ENCODE measurements at regions not wholly inside any gene's neighbourhood (a gene's known extent, or its start where the extent isn't known, plus 50 kb on each side); places are given as distances from the start of the nearest gene placed in this dataset.

DNA sequence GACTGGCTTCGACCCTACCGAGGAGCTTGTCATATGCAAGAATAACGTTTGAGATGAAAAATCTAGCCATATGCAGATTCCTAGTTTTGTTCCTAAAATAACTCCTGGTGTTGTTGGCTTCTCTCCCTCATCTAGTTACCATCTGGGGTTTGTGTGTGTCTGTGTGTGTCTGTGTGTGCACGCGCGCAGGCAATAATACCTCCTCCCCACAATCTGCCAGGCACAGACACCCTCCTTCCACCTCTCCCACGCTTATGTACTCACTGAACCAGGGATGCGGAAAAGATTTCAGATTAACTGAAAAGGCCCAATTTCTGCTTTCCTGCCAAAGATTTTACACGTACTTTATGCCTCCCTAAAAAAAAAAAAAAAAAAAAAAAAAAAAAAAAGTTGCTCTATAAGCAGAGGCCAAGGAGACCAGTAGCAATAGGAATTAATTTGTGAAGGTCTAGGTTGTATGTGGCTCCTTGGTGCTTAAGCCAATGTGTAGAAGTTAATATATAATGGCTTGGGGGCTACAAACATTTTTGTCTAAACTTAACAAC, 452.7 kb downstream of the NUF2 start:
- Mint-ChIP-seq H3K4me3 (no peak overlapping the region), H3K4me1 (ENCODE audit: low read depth) (no peaks in the 10 kb centered on the region), H3K27ac (no peak overlapping the region), H3K27me3 (ENCODE audit: low read depth) (no peaks in the 10 kb centered on the region), H3K36me3 (ENCODE audit: low read depth) (no peaks in the 10 kb centered on the region), H3K9me3 (peaks cover 27% of the 10 kb centered on the region)
- no peak for DNase-seq (ENCODE audit: low spot score)

DNA sequence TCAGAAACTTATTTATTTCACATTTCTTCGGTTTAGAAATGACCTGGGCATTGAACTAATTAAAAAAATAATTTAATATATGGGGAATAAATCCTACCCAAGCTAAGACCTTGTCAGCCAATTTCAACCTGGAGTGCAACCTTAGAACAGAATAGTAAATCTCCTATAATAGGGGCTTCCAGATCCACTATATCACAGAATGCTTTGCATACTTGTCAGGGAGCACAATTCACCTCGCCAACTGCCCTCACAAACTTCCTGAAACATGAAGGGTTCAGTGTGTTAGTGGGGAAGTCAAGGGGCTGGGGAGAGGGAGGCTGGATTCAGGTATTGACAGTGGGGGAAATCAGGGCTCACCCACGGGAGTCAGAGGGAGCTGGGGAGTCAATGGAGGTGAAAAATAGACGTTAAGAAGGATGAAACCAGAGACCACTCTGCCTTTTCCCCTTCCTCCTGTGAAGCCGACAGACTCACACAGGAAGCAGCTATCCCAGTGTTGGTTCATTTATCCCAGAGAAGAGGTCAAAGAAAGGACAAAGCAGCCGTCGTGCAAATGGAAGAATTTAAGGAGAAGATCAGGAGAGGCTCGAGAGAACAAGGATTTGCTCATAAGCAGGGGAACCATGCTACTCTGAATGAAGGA, 453.3 kb downstream of the NUF2 start:
- no peaks in the 10 kb centered on the region for H3K4me1 Mint-ChIP-seq (ENCODE audit: low read depth)
- no peak overlapping the region for H3K27ac Mint-ChIP-seq
- no peaks in the 10 kb centered on the region for H3K27me3 Mint-ChIP-seq (ENCODE audit: low read depth)
- no peak for DNase-seq (ENCODE audit: low spot score)
- H3K4me3 Mint-ChIP-seq = no peak overlapping the region
- no peaks in the 10 kb centered on the region for H3K36me3 Mint-ChIP-seq (ENCODE audit: low read depth)
- peaks cover 24% of the 10 kb centered on the region for H3K9me3 Mint-ChIP-seq

DNA sequence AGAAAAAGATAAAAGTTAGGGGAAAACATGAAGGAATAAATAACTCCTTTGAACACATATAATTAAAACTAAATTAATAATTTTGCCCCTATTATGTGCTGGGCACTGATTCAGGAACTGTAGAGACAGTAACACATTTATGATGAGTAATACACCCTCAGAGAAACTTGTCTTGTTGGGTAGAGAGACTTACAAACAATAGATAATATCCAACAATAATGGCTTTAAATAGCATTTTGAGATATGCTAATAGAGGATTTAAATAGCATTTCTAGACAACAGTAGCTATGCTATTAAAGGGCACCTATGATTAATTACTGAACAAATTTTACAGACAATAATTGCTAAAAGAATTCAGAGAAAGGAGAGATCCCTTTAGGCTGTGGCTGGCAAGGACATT, 455.5 kb downstream of the NUF2 start:
- H3K36me3 Mint-ChIP-seq (ENCODE audit: low read depth) = no peaks in the 10 kb centered on the region
- H3K27ac Mint-ChIP-seq = no peak overlapping the region
- no peaks in the 10 kb centered on the region for H3K4me1 Mint-ChIP-seq (ENCODE audit: low read depth)
- H3K27me3 Mint-ChIP-seq (ENCODE audit: low read depth) = no peaks in the 10 kb centered on the region
- no peak for DNase-seq (ENCODE audit: low spot score)
- no peak overlapping the region for H3K4me3 Mint-ChIP-seq
- H3K9me3 Mint-ChIP-seq = peaks cover 19% of the 10 kb centered on the region

DNA sequence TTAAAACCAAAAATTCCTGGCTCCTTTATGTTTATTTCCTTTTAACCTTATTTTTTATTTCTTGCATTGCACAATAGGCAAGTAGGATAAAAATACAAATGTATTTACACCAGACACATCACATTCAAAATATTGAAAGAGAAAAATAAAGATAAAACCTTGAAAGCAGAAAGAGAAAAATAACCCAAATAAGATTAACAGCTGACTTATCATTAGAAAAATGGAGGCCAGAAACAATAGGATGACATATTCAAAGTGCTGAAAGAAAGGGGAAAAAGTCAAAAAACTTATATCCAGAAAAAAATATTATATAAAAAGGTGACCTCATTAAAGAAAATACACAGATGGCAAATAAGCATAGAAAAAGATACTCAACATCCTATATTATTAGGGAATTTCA, 459.4 kb downstream of the NUF2 start:
- no peak overlapping the region for H3K27ac Mint-ChIP-seq
- H3K27me3 Mint-ChIP-seq (ENCODE audit: low read depth) = no peaks in the 10 kb centered on the region
- no peaks in the 10 kb centered on the region for H3K36me3 Mint-ChIP-seq (ENCODE audit: low read depth)
- peaks cover 11% of the 10 kb centered on the region for H3K9me3 Mint-ChIP-seq
- H3K4me1 Mint-ChIP-seq (ENCODE audit: low read depth) = no peaks in the 10 kb centered on the region
- DNase-seq (ENCODE audit: low spot score) = no peak
- H3K4me3 Mint-ChIP-seq = no peak overlapping the region

DNA sequence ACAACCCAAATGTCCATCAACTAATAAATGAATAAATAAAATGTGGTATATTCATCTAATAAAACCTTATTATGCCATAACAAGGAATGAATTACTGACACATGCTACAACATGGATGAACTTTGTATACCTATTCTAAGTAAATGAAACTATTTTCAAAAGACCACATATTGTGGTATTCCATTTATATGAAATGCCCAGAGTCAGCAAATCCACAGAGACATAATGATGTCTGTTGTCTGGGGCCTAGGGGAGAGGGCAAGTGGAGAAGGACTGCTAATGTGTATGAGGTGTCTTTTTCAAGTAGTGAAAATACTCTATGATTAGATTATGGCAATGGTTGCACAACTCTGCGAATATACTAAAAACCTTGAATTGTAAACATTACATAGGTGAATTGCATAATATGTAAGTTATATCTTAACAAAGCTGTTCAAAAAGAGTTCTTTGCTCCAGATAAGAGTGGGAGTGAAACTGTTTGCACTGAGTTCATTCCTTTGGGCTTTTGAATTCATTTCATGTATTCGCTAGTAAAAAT, 464.2 kb downstream of the NUF2 start:
- no peaks in the 10 kb centered on the region for H3K4me1 Mint-ChIP-seq (ENCODE audit: low read depth)
- no peaks in the 10 kb centered on the region for H3K36me3 Mint-ChIP-seq (ENCODE audit: low read depth)
- H3K27ac Mint-ChIP-seq = no peak overlapping the region
- no peak overlapping the region for H3K4me3 Mint-ChIP-seq
- H3K27me3 Mint-ChIP-seq (ENCODE audit: low read depth) = no peaks in the 10 kb centered on the region
- no peak for DNase-seq (ENCODE audit: low spot score)
- H3K9me3 Mint-ChIP-seq = peaks cover 5% of the 10 kb centered on the region

DNA sequence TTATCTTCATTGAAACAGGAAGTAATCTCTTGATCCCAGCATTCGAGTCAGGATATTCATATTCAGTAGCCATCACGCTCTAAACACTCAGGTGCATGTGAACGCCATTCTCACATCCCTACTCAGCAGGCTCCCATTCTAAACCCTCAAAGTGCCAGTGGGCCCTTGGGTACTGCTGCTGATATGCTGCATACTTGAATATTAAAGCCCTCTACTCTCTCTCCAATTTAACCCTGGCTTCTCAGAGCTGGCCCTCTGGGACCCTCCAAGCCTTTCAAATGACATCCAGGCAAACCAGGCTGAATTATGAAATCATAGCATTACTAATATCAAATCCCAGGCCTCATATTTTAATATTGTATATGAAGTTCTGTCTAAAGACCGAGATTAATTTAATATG, 468.2 kb downstream of the NUF2 start:
- Mint-ChIP-seq H3K4me1 (ENCODE audit: low read depth) (no peaks in the 10 kb centered on the region), H3K27ac (no peak overlapping the region), H3K4me3 (no peak overlapping the region), H3K9me3 (peaks cover 13% of the 10 kb centered on the region), H3K27me3 (ENCODE audit: low read depth) (no peaks in the 10 kb centered on the region), H3K36me3 (ENCODE audit: low read depth) (no peaks in the 10 kb centered on the region)
- DNase-seq (ENCODE audit: low spot score) = no peak

DNA sequence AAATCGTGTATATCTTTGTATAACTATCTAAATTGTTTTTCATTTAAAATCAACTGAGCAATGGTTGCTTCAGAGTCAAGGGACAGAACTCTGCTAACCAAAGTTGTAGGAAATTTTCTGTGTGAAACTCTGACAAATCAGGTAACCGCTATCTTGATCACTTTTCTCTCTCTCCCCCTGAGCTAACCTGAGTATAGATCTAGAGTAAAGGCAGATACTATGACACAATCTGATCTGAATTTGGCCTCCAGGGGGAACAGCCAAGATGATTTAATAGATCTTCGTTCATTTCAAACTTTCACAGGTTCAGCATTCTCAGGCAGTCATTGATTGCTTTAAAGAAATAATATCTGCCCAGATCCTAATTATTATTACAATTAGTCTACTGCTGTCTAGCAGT, 472.8 kb downstream of the NUF2 start:
- no peak overlapping the region for H3K27ac Mint-ChIP-seq
- no peaks in the 10 kb centered on the region for H3K36me3 Mint-ChIP-seq (ENCODE audit: low read depth)
- DNase-seq (ENCODE audit: low spot score) = no peak
- no peaks in the 10 kb centered on the region for H3K27me3 Mint-ChIP-seq (ENCODE audit: low read depth)
- no peaks in the 10 kb centered on the region for H3K4me1 Mint-ChIP-seq (ENCODE audit: low read depth)
- H3K4me3 Mint-ChIP-seq = no peak overlapping the region
- H3K9me3 Mint-ChIP-seq = peaks cover 14% of the 10 kb centered on the region

DNA sequence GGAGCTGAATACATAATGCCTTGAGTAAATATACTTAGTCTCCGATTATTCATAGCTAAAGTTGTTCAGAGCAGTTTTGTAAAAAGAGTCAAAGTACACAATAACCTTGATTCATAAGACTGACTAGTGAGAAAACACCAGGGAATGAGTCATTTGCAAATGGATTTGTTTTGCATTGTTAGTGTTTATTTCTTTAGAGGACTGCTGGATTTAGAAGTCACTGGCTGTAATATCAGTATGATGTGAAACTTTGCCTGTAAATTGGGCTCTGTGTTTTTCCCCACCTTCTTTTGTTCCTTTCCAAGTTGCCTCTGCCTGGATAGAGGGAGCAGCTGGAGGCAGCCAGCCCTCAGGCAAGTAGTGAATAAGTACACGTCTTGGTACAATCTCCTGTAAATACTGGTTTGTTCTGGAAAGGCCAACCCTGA, 474.7 kb downstream of the NUF2 start:
- Mint-ChIP-seq H3K36me3 (ENCODE audit: low read depth) (no peaks in the 10 kb centered on the region), H3K4me1 (ENCODE audit: low read depth) (no peaks in the 10 kb centered on the region), H3K4me3 (no peak overlapping the region), H3K9me3 (peaks cover 14% of the 10 kb centered on the region), H3K27me3 (ENCODE audit: low read depth) (no peaks in the 10 kb centered on the region), H3K27ac (no peak overlapping the region)
- no peak for DNase-seq (ENCODE audit: low spot score)

DNA sequence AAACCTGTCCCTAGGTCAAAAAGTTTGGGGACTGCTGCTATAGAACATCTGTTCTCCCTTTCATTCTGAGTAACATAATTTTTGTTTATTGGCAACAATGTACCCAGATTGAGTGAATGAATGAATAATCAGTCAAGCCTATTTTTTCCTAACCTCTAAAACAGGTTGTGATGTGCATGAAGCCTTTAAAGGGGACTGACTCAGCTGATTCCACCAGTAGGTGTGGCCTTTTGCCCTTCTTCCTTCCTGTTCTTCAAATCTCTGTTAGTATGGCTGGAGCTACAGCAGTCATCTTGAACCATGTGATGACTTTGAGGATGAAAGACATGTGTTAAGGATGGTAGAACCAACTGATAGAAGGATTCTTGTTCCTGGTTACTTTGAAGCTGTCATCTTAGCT, 476.1 kb downstream of the NUF2 start:
- H3K36me3 Mint-ChIP-seq (ENCODE audit: low read depth) = no peaks in the 10 kb centered on the region
- DNase-seq (ENCODE audit: low spot score) = no peak
- no peaks in the 10 kb centered on the region for H3K27me3 Mint-ChIP-seq (ENCODE audit: low read depth)
- H3K9me3 Mint-ChIP-seq = peaks cover 14% of the 10 kb centered on the region
- no peak overlapping the region for H3K4me3 Mint-ChIP-seq
- no peaks in the 10 kb centered on the region for H3K4me1 Mint-ChIP-seq (ENCODE audit: low read depth)
- no peak overlapping the region for H3K27ac Mint-ChIP-seq

DNA sequence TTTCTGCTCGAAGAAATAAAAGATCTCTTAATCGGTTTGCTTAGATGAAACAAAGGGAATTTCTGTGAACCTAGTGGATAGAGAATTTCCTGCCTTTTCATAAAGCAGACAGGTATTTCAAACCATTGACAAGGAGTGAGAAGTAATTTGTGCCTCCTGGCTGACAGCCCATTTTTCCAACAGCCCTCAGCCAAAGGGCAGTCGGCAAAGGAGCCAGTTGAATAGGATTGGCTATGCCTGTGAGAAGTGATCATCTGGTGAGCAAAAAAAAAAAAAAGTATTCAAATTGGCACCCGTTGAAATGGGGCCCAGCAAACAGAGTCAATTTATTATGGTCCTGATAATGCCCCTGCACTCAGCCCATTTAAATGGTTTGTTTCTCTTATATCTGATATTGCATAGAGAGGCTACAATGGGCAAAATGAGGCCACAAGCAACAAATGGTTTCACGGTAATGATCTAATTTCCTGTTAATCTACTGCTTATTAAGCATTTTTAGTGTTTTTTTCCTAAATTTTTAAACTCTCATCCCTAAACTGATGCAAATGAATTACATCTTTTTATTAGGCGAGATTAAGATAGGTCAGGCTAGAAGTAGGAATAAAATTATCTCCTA, 477.5 kb downstream of the NUF2 start:
- Mint-ChIP-seq H3K9me3 (peaks cover 12% of the 10 kb centered on the region), H3K27ac (no peak overlapping the region), H3K4me1 (ENCODE audit: low read depth) (no peaks in the 10 kb centered on the region), H3K36me3 (ENCODE audit: low read depth) (no peaks in the 10 kb centered on the region), H3K27me3 (ENCODE audit: low read depth) (no peaks in the 10 kb centered on the region), H3K4me3 (no peak overlapping the region)
- DNase-seq (ENCODE audit: low spot score) = no peak

DNA sequence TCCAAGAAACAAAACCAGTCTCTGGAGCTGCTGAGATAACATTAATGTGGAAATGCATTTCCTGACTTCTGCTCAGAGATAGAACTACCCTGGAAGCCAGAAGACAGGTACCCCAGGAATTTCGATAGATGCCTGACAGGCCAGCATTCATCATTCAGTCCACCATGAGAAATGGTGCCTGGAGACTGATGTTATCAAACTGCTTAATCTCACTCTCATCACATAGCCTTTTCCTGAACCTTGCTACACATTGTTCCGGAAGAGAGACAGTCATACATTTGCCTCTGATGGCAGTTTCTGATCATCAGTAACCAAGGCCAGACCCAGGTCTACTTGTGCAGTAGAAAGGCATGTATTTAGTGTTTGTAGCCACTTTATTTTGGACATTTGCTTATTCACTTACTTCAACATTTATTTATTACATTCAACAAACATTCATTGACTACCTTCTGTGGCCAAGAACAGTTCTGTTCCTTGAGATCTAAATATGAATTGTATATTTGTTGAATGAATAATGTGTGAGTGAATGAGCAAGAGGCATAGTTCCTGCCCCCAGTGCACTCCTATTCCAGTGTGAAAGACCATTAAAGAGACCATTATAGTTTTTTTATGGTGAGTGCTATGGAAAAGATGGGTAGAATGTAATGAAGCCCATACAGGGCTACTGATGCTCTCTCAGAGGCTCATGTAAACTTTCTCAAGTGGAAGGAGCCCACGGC, 485.7 kb downstream of the NUF2 start:
- H3K27ac Mint-ChIP-seq = no peak overlapping the region
- DNase-seq (ENCODE audit: low spot score) = no peak
- H3K27me3 Mint-ChIP-seq (ENCODE audit: low read depth) = no peaks in the 10 kb centered on the region

DNA sequence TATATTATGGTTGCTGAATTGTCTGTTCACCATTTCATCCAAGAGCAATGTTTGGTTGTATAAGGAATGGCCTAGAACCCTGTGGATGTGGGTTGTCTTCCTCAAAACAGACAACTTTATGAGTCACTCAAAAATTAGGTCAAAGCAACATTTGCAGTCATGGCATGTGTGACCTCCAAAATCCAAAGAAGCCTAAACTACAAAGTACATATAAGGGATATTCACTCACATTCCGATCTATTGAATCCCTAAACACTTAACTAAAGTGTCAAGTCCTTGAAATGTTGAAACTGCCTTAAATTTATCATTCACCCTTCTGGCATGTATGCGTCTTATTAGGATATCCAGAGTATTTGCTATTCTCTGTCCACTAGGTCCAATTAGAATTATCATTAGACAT, 491.5 kb downstream of the NUF2 start:
- no peak for DNase-seq (ENCODE audit: low spot score)
- Mint-ChIP-seq H3K27me3 (ENCODE audit: low read depth) (no peaks in the 10 kb centered on the region), H3K4me3 (no peak overlapping the region), H3K27ac (no peak overlapping the region), H3K9me3 (peaks cover 29% of the 10 kb centered on the region), H3K36me3 (ENCODE audit: low read depth) (no peaks in the 10 kb centered on the region), H3K4me1 (ENCODE audit: low read depth) (no peaks in the 10 kb centered on the region)

More for the DNA sequence above, 485.7 kb downstream of the NUF2 start:
- Mint-ChIP-seq H3K9me3 (peaks cover 12% of the 10 kb centered on the region), H3K36me3 (ENCODE audit: low read depth) (no peaks in the 10 kb centered on the region), H3K4me1 (ENCODE audit: low read depth) (no peaks in the 10 kb centered on the region), H3K4me3 (no peak overlapping the region)

DNA sequence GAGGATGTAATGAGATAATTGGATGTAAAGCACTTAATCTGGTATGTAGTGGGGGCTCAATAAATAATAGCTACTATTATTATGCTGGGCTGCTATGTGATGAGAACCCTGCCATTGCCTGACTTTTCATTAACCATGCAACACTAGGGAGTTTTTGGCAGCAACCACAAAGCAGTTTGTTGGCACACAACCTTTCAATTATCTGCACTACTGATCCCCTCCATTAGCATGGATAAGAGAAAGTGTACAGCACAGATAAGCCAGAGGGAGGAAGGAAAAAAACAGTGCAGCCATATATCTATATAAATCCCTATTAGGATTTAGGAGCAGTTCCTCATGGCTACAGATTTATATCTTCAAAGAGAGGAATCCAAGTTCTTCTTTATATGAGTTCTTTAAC, 498.5 kb downstream of the NUF2 start:
- H3K4me3 Mint-ChIP-seq = no peak overlapping the region

DNA sequence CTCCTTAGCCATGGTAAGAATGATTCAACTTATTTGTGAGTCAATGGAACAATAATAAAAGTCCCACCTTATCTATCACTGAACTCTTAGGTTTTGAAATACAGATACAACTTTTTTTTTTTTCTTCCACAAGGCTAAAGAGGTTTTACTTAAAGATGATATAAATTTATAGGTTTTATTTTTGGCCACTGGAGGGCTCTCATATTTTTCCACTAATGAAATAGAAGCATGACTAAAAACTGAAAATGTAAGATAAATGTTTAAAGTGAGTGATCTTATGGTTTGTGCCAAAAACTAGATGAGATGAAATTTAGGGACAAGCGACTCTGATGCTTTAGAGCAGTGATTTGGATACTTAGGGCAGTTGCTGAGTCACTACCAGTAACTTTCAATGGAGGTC, 499.0 kb downstream of the NUF2 start:
- no peak overlapping the region for H3K27ac Mint-ChIP-seq
- H3K4me3 Mint-ChIP-seq = no peak overlapping the region
- no peaks in the 10 kb centered on the region for H3K27me3 Mint-ChIP-seq (ENCODE audit: low read depth)
- H3K36me3 Mint-ChIP-seq (ENCODE audit: low read depth) = no peaks in the 10 kb centered on the region
- no peaks in the 10 kb centered on the region for H3K4me1 Mint-ChIP-seq (ENCODE audit: low read depth)
- DNase-seq (ENCODE audit: low spot score) = no peak
- peaks cover 9% of the 10 kb centered on the region for H3K9me3 Mint-ChIP-seq

More for the DNA sequence above, 498.5 kb downstream of the NUF2 start:
- H3K4me1 Mint-ChIP-seq (ENCODE audit: low read depth) = no peaks in the 10 kb centered on the region
- no peak for DNase-seq (ENCODE audit: low spot score)
- H3K9me3 Mint-ChIP-seq = peaks cover 13% of the 10 kb centered on the region
- no peak overlapping the region for H3K27ac Mint-ChIP-seq
- H3K36me3 Mint-ChIP-seq (ENCODE audit: low read depth) = no peaks in the 10 kb centered on the region
- H3K27me3 Mint-ChIP-seq (ENCODE audit: low read depth) = no peaks in the 10 kb centered on the region
